GM18873 (cell line): ENCODE measurements at regions not wholly inside any gene's neighbourhood (a gene's known extent, or its start where the extent isn't known, plus 50 kb on each side); places are given as distances from the start of the nearest gene placed in this dataset.
"Not testable (repeated sequence)": the region's sequence is repeated elsewhere in the genome, so short reads cannot be mapped to it uniquely, and the experiment has no call there.

Experiments used
- ATAC-seq: cut with Tn5 transposase; IDR thresholded peaks from one replicate; pipeline ENCODE4 v1.9.1; 2021; ENCODE audit warnings: mild to moderate bottlenecking, moderate library complexity, moderate number of reproducible peaks; ENCODE audit not compliant: unreplicated experiment, low FRiP score

GRCh38 chr20:41691443-41691842 lies 73.3 kb upstream of the CHD6 start:
- no peak for ATAC-seq

GRCh38 chr20:41690702-41691101 lies 72.5 kb upstream of the CHD6 start:
- ATAC-seq: no peak

- no peak for ATAC-seq
Observed at GRCh38 chr20:41686961-41687360, 68.8 kb upstream of the CHD6 start.

- ATAC-seq: not testable (repeated sequence)
Observed at GRCh38 chr20:41685145-41685544, 67.0 kb upstream of the CHD6 start.

GRCh38 chr20:41678799-41679198 lies 60.6 kb upstream of the CHD6 start:
- ATAC-seq: no peak

DNA sequence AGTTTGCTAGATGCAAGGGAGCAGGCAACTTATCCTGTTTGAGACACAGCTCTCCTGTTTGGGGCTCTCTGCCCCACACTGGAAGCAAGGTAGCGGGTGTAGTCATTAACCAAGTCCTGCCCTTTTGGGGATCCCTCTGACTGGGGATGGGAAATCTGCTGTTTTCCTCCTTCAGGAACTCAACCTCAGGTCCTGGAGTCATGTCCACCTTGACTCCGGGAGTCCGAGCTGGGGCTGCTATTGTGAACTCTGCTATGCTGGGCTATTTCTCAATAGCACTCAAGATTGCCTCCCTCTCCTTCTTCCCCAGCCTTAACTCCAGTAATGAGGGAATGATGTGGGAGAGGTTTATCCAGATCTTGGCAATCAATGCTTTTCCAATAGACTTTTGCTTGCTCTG lies 54.1 kb upstream of the CHD6 start:
- no peak for ATAC-seq

DNA sequence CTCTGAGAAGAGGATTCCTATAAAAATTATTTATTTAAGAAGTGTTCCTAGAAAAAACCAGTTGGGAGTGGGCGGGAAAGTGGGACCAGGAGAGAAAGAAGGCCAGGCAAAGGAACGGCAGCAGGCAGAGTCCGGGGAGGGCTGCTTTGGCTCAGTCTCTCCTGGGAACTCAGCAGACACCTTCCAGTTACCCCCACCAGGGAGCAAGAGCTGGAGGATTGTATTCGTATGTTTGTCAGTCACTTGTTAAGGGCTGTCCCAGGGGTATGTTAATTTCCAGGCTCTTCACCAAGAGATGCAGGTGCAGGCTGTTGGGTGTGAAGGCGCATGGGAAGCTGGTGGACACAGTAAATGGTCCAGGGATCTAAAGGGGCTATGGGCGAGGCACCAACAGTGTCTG lies 53.0 kb upstream of the CHD6 start:
- ATAC-seq: no peak

DNA sequence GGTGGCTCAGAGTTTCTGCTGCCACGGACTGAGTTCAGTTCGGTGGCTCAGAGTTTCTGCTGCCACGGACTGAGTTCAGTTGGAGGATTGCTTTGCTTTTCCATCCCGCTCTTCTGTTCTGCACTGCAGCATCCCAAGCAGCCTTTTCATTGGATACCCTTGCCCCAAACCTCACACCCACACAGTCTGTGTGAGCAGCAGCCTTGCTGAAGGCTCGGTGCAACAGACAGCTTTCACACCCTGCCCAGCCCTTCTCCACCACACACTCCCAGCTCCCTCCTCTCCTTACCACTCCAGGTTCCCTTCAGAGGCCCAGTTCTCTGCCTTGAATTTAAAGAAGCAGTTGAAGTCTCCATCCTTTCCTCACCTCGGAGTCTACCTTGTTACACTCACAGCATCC lies 52.5 kb upstream of the CHD6 start:
- ATAC-seq: no peak

DNA sequence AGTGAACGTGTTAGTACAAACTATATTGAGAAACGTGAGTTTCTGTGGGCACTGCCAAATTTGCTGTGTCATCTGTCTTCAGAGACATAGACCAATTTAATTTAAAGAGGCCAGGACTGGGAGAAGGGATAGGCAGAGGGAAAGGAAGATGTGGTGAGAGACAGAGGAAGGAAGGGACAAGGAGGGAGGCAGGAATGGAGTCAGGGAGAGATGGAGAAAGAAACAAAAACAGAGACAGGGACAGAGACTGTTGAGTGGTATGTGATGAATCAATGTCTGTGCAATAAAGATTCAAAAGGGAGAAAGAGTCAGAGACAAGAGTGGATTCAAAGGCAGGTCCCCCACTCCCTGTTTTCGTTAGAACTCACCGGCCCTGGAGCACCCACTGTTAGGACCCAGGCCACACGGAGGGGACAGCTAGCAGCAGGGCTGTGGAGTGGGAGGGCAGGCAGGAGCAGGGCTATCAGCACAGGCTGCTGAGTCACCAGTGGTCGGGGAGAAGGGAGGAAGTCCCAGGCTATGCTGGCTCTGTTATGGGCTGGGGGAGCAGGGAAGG lies 51.6 kb upstream of the CHD6 start:
- ATAC-seq: no peak

DNA sequence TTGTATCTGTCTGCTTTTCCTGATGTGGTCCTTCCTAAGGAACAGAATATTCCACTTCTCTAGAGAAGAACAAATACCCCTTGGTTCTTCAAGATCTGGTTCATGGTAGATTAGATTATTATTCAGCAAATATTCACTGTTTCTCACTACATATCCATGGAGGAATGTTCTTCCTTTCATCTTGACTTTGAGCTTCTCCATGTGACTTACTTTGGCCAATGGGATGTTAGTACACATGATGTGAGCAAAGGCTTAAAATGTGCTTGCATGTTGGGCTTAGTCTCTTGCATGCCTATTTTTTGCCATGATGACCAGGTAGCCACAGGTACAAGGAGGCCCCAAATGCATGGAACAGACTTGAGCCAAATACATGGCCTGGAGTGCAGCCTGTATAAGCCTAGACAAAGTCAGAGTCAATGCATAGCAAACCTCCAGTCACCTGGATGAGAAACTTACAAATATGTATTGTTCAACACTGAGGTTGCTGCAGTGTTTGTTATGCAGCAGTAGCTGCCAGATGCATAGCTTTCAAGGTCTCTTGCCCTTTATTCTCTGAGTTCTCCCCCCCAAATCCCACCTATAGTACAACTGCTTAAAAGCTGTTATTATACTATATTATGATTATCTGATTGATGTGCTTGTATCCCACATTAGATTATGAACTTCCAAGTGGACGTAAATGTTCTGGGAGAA lies 50.0 kb upstream of the CHD6 start:
- ATAC-seq: no peak
